DMS114 treated with DMSO at 0.1 percent for 48 hours (cell line): ENCODE measurements at regions not wholly inside any gene's neighbourhood (a gene's known extent, or its start where the extent isn't known, plus 50 kb on each side); places are given as distances from the start of the nearest gene placed in this dataset.
"Not testable (repeated sequence)": the region's sequence is repeated elsewhere in the genome, so short reads cannot be mapped to it uniquely, and the experiment has no call there.

ENCODE experiments used
- DNase-seq: peaks from one replicate; lab custom pipeline; 2025; ENCODE audit not compliant: unreplicated experiment; lab: John Stamatoyannopoulos, UW

DNA sequence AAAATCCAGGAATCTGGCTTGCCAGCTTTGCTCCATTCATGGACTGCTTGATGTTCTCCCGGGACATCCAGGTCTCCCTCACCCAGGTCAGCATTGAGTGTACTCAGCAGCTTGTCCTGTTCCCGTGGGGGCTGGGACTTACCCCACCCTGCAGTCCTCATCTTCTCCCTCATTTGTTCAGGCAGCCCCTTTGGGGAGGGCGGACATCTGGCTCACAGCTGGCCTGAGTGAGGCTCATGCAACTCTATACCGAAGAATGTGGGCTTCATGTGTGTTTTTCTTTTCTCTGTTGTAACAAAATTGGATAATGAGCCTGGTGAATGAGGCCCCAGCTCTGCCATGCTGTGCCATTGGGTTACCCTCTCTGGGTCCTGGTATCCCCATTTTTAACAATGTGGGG, 227.7 kb upstream of the TENM4 start:
- no peak for DNase-seq

DNA sequence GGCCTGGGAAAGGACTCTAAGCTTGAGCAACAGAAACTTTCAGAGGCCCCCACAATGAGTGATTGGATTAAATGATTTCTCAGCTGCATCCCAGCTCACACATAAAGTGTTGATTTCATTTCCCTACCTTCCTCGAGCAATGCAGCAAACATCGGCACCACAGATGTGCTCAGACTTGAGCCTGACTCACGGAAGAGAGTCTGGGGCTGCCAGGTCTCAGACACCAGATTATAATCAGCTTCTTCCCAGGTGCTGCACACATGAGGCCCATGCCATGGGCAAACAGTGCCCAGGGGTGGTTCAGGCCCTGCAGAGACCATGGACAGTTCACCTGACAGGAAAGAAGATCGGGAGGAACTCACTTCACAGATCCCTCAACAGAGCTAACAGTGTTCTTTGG, 226.6 kb upstream of the TENM4 start:
- no peak for DNase-seq

DNA sequence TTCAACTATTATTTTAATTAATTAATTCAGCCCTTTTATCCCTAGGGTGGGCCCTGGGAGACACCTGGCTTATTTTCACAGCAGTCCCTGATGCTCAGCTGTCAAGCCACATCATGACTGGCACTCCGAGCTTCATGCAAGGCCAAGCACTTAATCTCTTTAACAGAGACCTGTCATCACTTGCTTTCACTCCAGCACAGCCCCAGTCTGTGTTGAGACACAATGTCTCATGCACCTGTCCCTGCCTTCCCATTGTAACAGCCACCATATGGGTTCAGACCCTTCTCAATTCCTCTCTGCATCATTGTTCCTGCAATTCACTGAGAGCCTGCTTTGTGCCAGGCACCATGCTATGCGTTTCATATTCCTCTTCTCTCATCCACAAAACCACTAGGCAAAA, 222.2 kb upstream of the TENM4 start:
- DNase-seq, result no peak

DNA sequence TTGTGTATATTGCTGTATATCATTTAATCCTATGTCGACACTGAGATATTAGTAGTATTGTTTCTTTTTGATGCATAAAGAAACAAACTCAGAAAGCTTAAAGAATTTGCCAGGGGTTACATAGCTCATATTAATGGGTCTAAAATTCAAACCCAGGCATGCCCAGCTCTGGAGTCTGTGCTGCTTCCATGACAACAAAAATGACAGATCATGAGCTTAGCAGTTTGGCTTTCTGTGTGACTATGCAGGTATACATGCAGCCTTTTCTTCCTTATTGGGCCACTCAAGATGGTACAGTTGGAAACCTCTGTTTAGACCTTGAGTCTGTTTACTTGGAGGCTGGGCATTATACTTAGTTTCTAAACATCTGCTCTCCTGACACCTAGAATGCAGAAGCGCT, 220.5 kb upstream of the TENM4 start:
- no peak for DNase-seq

DNA sequence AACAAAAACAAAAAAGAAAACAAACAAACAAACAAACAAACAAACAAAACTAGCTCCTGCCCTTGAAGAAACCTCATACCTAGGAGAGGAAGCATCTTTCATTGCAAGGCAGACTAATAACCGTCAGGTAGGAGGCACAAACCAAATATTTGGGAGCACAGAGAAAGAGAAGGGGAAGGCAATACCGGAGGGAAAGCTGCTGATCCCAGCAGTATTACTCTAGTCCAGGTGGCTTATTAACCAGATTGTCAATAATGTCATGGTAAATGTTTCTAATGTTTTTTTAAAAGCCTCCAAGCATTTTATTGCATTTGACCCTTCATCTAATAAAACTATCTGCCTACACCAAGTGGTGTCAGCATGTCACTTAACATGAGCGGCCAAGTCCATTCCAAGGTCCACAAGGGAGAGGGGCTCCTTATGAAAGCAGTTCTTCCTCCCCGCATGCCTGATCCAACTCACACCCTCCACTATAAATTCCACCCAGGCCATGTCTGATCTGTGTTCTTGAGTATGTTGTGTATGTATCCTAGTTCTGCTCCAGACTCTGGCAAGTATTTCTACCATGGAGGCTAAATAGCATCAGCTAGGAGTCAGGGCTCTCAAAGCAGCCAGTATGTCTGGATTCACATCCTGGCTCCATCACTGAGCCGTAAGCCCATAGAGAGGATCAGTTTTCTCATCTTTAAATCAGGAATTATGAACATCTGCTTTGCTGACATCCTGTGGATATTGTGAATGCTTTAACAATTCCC, 208.1 kb upstream of the TENM4 start:
- no peak for DNase-seq

DNA sequence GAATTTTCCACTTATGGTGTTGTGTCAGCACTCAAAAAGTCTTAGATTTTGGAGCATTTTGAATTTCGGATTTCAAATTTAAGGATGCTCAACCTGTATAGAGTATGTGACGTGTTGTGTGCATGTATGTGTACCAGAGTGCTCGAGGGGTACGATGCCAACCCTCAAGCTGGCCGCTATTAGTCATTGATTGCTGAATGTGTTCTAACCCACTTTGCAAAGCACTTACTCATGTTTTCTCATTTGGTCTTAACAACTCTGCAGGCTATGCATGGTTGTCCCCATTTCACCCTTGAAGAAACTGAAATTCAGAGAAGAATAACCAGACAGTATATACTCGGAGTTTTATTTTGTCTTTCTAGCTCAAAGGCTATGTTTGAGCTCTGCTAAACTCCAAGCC, 196.4 kb upstream of the TENM4 start:
- DNase-seq, result no peak

DNA sequence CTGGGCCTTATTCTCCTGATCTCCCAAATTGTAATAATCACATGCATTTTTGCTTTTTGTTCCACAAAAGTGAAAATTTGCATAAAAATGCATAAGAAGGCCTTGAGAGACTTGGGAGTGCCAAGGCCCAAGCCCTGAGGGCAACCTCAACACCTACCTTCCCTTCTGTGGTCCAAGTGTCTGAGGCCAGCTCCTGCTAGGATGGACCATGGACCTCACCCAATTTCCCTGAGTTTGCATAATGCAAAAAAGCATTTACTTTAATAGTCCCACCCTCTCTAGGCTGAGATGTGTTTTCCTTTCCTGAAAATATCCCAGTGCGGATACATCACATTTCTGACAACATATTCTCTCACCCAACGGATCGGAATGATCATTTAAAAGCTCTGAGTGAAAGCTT, 194.1 kb upstream of the TENM4 start:
- DNase-seq, result no peak

DNA sequence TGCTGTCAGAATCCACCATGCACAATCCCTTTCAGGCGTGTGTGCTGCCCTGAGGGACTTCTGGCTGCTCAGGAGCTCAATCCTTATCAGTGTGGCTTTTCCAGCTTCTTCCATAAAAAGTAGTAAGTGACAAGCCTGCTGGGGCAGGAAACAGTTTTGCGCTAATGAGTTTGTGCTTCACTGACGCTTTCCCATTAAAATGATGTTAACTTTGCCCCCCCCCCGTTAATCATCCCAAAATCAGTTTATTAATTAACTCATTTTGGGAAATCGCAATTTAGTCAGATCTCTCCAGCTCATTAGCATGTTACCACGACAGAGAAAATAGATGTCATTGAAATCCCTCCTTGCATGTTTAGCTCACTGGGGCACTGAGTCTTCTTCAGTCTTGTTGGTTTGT, 186.5 kb upstream of the TENM4 start:
- DNase-seq, result no peak

DNA sequence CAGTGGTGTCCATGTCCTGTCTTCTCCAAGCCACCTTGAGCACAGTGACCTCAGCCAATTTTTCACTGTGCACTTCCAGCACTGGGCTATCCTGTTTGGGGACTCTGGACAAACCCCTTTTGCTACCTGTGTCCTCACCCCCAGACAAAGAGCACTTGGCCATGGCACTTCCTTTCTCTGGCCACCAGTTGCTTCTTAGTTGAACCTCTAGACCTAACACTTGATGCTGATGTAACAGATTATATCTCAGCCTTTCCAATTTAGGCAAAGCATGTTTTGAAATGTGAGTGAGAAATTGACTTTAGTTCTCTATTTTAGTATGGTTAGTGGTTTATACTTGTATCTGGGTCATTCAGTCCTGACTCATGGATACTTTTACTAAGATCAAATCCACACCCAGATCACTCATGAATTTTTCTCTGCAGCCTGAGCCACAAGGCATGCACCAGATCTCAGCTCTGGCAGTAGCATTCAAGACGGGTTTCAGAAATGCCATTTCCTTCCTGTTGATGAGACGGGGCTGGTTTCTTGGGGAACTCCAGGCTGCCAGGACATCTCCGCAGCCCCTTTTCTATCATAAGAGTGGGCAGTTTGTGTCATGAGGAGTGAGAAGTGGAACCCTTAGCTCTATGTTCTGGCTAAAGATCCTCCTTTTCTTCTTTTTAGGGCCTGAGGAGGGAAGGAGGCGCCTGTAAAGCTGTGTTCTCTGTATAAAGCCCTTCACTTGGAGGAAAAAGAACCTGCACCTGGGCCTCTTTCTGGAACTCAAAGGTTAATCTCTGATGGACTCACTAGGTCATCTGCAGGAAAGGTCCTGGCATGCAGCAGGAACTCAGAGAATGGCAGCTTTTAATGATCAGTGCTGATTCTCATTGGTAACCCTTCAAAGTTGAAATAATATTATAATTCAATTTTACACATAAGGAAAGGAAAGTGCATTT, 185.6 kb upstream of the TENM4 start:
- DNase-seq, result no peak

DNA sequence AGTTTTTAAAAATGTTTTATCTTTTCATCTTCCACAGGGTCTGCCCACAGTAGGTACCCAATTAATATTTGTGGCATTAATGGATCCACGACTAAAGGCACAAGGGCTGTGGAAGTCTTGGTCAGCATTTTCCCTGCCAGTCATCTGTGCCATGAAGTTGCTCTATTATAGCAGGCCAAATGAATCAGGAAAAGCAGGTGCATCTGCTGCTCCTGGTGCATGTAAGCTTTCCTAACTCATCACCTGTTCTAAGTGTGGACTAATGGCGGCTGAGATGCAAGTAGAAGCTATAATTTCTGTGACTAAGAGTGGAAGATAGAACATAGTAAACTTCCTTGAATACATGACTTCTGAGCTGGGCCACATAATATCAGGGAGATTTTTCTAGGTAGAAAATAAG, 182.5 kb upstream of the TENM4 start:
- DNase-seq, result no peak

DNA sequence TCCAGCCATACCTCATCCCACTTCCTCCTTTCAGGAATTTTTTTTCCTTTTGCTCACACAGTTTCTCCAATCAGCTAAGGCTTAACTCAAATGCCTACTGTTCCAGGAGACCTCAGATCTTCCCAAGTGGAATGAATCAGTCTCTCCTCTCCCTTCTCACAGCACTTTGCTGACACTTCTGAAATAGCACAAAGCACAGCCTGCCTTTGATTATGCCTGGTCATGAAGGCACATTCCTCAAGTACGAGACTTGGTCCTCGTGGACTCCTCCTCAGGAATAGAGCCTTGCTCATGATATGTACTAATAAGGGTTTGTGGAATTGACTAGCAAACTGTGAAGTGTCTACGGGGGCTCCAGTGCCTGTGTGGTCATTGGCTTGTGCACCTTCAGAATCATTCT, 176.7 kb upstream of the TENM4 start:
- no peak for DNase-seq

DNA sequence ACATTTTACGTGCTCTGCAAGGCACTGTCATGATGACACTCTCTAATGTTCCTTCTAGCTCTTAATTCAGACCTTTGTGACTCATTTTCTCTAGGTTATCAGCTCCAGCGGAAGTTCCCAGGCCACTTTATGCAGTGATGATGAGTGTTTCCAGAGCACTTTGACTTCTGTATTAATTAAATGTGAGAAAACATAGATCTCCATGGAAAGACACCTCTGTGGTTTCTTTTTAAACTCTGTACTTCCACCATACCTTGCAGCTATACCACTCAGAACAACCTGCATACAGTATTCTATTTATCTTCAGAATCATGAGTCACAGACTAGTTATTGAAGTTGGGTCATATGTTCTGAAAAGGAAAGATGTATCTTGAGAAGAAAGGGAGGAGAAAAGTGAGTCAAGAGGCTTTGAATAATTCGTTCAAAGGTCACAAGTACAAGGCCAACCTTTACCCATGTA, 175.6 kb upstream of the TENM4 start:
- no peak for DNase-seq

DNA sequence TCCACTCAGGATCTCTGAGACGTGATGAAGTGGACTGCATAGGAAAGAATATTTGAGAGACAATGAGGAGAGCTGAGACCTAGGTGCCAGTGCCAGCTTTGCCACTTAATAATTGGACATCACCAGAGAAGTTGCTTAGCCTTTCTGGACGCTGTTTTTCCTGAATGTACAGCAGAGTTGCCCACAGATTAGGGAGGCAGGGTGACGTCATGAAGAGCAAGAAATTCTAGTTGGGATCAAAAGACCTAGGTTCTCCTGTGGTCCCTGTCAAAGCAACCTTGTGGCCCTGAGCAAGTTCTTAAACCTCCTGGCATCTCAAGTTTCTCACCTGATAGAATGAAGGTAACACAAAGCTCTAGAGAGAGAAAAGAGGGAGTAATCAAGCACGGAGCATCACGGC, 174.6 kb upstream of the TENM4 start:
- no peak for DNase-seq

DNA sequence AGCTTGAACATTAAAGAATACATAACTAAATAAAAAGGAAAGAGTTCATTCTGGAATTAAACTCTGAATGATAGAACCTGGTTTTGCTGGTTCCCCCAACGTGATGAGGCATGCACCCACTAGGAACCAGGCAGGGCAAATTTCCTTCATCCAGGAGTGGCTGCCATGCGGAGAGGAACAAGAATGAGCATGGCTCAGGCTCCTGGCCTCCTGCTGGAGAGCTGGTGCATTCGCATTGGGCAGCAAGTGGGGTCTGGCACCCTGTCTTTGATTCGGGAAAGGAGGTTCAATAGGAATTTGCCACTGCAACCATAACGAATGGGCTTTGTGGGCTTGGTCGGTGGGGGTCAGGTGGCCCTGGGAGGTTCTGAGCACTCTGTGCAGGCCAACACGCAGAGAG, 169.8 kb upstream of the TENM4 start:
- no peak for DNase-seq

DNA sequence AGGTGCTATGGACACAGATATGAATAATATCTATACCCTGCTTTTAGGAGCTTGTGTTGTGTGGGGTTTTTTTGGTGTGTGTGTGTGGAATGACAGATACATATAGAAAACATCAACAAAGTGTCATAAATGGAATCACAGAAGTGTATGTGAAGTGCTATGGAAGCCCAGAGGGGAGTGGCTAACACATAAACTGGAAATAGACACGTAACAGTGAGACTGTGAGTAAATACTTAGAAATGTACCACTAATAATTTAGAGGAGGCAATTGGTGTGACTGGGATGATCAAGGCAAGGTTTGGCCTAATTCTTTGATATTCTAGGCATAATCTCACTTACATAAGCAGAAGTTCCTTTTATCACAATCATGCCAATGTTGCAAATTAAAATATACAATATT, 169.3 kb upstream of the TENM4 start:
- DNase-seq, result no peak

DNA sequence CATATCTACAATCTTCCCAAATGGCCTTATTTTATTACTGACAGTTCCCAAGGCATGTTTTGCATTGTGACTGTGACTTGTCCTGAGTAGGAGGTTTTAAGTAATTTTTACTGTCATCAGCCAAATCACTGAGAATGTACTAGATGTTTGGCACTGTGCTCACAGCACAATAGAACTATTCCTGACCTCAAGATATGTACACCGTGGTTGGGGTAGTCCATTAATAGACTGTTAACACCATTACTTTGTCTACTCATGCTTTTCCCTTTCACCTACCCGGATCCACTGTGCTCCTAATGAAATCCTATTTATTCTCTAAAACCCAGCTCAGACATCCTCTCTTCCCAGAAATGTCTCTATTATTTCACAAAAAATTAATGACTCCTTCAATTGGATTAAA, 168.7 kb upstream of the TENM4 start:
- DNase-seq, result no peak

DNA sequence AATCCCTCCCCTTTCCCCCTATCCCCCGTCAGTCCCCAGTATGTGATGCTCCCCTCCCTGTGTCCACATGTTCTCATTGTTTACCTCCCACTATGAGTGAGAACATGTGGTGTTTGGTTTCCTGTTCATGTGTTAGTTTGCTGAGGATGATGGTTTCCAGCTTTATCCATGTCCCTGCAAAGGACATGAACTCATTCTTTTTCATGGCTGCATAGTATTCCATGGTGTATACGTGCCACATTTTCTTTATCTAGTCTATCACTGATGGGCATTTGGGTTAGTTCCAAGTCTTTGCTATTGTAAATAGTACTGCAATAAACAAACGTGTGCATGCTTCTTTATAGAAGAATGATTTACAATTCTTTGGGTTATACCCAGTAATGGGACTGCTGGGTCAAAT, 165.6 kb upstream of the TENM4 start:
- DNase-seq, result not testable (repeated sequence)

DNA sequence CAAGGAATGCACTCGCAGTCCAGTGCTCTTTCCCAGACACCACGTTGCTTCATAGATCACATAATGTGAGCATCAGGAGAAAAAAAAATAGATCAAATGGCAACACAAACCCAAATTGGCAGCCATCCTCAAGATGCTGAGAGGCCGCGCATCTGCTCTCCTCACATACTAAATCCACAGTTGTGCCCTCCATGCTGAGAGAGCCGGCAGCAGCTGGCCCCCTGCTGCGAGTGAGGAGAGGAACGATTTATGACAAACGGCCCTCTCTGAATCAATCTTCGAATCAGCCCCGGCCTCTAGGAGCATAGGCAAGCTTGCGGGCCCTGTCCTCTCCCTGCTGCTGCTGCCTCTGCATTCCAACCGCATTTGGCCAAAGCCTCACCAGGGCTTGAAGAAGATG, 159.9 kb upstream of the TENM4 start:
- DNase-seq, result no peak

DNA sequence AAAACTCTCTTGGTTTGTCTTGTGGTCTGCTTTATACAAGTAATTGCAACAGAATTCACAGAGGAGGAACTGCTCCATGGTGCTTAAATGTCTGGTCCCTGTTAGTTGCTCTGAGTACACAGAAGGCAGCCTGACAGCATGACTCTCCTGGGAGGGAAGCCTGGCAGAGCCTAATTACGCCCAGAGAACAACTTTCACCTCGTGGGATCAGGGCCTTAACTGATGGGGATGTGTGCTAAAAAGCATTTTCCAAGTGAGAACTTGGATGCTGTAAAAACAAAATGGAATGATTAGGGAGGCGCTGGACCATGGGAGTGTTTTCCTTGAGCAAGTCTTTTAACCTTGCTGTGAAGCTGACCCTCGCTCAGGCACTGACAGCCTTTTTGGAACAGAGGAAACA, 154.0 kb upstream of the TENM4 start:
- DNase-seq, result no peak

DNA sequence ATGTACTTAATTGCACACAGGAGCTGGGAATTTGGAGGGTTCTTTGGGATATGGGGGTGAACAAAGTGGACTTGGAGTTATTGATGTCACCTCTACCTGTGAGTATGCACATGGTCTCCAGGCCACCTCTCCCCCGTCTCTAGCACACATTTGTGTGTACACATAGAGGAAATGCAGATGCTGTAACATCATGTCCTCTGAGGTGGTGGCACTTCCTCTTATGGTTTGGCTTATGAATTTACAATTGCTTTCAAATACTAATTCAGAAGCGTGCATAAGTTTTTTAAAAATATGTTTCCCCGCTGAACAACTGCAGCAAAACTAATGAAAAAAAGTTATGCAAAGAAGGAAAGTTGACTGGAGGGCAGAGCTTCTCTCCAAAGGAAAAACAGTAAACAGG, 152.0 kb upstream of the TENM4 start:
- no peak for DNase-seq

DNA sequence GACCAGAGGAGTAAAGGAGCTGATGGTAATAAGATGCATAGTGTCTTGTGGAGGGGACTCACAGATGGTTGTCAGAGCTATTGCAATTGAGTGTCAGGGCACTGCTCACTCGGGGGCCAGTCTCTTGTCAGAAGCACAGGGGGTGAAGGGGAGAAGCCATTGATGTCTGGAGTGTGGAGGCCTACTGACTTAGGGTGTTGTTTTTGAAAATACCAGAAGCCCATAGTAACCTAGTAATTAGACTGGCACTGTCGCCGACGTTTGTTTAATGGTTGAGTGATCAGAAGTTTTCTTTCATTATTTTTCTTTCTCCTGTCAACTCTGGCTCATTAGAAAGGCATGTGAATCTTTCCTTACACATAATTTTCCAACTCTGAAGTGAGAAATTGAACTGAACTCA, 151.6 kb upstream of the TENM4 start:
- no peak for DNase-seq

DNA sequence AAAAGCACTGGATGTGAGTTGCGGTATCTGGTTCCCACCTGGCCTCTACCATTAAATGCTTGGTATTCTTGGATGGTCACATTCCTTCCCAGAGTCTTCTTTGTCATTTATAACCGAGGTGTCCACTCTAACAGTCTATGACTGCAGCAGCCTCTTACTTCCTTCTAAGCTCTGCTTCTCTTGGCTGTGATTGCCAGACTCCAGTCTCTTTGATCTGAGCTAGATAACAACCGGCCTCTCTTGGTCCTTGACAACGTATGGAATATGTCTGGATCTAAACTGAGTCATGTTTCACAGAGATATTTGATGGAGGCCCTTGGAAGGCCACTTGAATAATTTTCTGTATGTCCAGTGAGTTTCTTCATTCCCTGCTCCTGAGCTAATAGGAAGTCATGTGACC, 141.6 kb upstream of the TENM4 start:
- no peak for DNase-seq
